CD4-positive, alpha-beta T cell (primary cell): ENCODE measurements at regions not wholly inside any gene's neighbourhood (a gene's known extent, or its start where the extent isn't known, plus 50 kb on each side); places are given as distances from the start of the nearest gene placed in this dataset.

Experiments
- ATAC-seq: fragments of 200-7000 bp; cut with Tn5 transposase; one replicate; pipeline ENCODE4 v1.10.0; 2022; ENCODE audit warnings: mild to moderate bottlenecking; ENCODE audit not compliant: poor library complexity
- CTCF ChIA-PET: fragments of 350-600 bp; sonication (Branson Sonifier 250); formaldehyde crosslinking; loops from one replicate; lab custom pipeline; 2021; ENCODE audit warnings: antibody characterized with exemption, inconsistent platforms; lab: Charles Lee
- POLR2A ChIA-PET: fragments of 350-600 bp; sonication (Branson Sonifier 250); formaldehyde crosslinking; loops from one replicate; lab custom pipeline; 2021; ENCODE audit warnings: antibody characterized with exemption, inconsistent platforms; lab: Charles Lee
- DNase-seq, 14 experiments: peaks; one replicate each; pipeline ENCODE4 v3.0.0-alpha.2; 2013 to 2020; ENCODE audit warnings: mixed read lengths in 2 of 14
- H3K27ac ChIP-seq, 2 donors: one replicate each; pipeline versions ENCODE4 v1.5.1 to v1.7.0; 2013; ENCODE audit warnings: low read length in 2 of 2, low read depth in 1 of 2, mild to moderate bottlenecking in 1 of 2
- H3K27me3 ChIP-seq, 2 experiments: 1 replicate in 1 of 2; 2 replicates in 1 of 2; pipeline versions ENCODE4 v1.6.1 to v1.7.0; 2013; ENCODE audit warnings: low read length in 2 of 2, control low read depth in 1 of 2, mild to moderate bottlenecking in 1 of 2, moderate library complexity in 1 of 2; ENCODE audit not compliant: insufficient read depth in 2 of 2, control insufficient read depth in 1 of 2
- H3K36me3 ChIP-seq: one replicate; pipeline ENCODE4 v1.6.1; 2013; ENCODE audit warnings: low read length, control low read depth; ENCODE audit not compliant: insufficient read depth
- H3K4me1 ChIP-seq: one replicate; pipeline ENCODE4 v1.6.1; 2013; ENCODE audit warnings: low read length, control low read depth; ENCODE audit not compliant: insufficient read depth
- H3K4me3 ChIP-seq: one replicate; pipeline ENCODE4 v1.5.1; 2013; ENCODE audit warnings: mild to moderate bottlenecking, low read length, moderate library complexity
- H3K9me3 ChIP-seq, 2 experiments: 1 replicate in 1 of 2; 2 replicates in 1 of 2; pipeline versions ENCODE4 v1.6.1 to v1.7.0; 2013; ENCODE audit warnings: low read length in 2 of 2, mild to moderate bottlenecking in 2 of 2, control low read depth in 1 of 2, moderate library complexity in 1 of 2; ENCODE audit not compliant: control insufficient read depth in 1 of 2, insufficient read depth in 1 of 2
- H3K27ac Mint-ChIP-seq: one replicate; pipeline ENCODE4 v1.8.0; 2020; ENCODE audit warnings: mixed read lengths
- H3K27me3 Mint-ChIP-seq: one replicate; pipeline ENCODE4 v1.8.0; 2021; ENCODE audit warnings: mixed read lengths
- H3K36me3 Mint-ChIP-seq: one replicate; pipeline ENCODE4 v1.8.0; 2021; ENCODE audit warnings: low read depth, mixed read lengths
- H3K4me1 Mint-ChIP-seq: one replicate; pipeline ENCODE4 v1.8.0; 2021; ENCODE audit warnings: low read depth, mixed read lengths
- H3K4me3 Mint-ChIP-seq: one replicate; pipeline ENCODE4 v1.8.0; 2020; ENCODE audit warnings: mild to moderate bottlenecking, mixed read lengths
- H3K9me3 Mint-ChIP-seq: one replicate; pipeline ENCODE4 v1.8.0; 2020; ENCODE audit warnings: mixed read lengths
- intact Hi-C, 2 experiments: fragments of 100-400 bp; cut with DNase I in 1 of 2; cut with micrococcal nuclease in 1 of 2; formaldehyde crosslinking; loops; one replicate each; pipeline versions ENCODE4 v1.15.1 to v1.9.0; 2023 to 2025; cut with DNase I, micrococcal nuclease
- TF ChIP-seq, protein P1 (sequence below): fragments of 200-600 bp; IDR thresholded peaks from one replicate; pipeline ENCODE4 v1.8.0; 2022; ENCODE audit warnings: antibody characterized with exemption, mild to moderate bottlenecking

- peaks cover 6% of the 10 kb centered on the region in 2 experiments for H3K27me3 ChIP-seq
- TF ChIP-seq, protein P1, sequence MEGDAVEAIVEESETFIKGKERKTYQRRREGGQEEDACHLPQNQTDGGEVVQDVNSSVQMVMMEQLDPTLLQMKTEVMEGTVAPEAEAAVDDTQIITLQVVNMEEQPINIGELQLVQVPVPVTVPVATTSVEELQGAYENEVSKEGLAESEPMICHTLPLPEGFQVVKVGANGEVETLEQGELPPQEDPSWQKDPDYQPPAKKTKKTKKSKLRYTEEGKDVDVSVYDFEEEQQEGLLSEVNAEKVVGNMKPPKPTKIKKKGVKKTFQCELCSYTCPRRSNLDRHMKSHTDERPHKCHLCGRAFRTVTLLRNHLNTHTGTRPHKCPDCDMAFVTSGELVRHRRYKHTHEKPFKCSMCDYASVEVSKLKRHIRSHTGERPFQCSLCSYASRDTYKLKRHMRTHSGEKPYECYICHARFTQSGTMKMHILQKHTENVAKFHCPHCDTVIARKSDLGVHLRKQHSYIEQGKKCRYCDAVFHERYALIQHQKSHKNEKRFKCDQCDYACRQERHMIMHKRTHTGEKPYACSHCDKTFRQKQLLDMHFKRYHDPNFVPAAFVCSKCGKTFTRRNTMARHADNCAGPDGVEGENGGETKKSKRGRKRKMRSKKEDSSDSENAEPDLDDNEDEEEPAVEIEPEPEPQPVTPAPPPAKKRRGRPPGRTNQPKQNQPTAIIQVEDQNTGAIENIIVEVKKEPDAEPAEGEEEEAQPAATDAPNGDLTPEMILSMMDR, result no peak
- no peaks in the 10 kb centered on the region for H3K9me3 ChIP-seq
- no peaks in the 10 kb centered on the region for H3K4me1 Mint-ChIP-seq
- peaks cover 21% of the 10 kb centered on the region for H3K27me3 Mint-ChIP-seq
- H3K27ac Mint-ChIP-seq, result no peak overlapping the region
- POLR2A ChIA-PET, result no interaction called here
- H3K4me3 ChIP-seq, result no peak overlapping the region
- intact Hi-C loops, result no loop called here
- ATAC-seq (no peak), DNase-seq (no peak)
- H3K27ac ChIP-seq, result no peak overlapping the region
- H3K9me3 Mint-ChIP-seq, result no peaks in the 10 kb centered on the region
- CTCF ChIA-PET, result no interaction called here
- no peaks in the 10 kb centered on the region for H3K36me3 ChIP-seq
- no peaks in the 10 kb centered on the region for H3K4me1 ChIP-seq
- no peaks in the 10 kb centered on the region for H3K36me3 Mint-ChIP-seq
- no peak overlapping the region for H3K4me3 Mint-ChIP-seq
Observed at GRCh38 chr2:237218756-237219155, 133.1 kb downstream of the COPS8 start.

DNA sequence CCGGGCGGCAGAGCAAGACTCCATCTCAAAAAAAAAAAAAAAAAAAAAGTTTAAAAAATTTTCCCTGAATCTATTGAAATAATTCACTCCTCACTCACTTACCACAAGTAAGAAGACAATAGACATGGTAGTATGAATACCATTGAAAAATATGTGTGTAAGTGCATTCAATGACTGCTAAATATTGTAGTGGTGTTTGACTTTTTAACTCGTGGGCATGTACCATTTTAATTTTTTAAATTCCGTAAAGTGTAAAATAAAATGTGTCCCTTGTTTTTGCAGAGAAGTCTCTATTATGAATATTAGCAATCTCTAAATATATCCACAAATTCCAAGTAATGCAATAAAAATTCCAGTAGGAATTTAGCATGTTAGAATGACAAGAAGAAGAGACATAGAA, 134.1 kb downstream of the COPS8 start:
- TF ChIP-seq, protein P1, result no peak
- H3K27ac ChIP-seq, result no peak overlapping the region

GRCh38 chr2:237221443-237221842, 135.8 kb downstream of the COPS8 start:
- H3K9me3 ChIP-seq, result no peaks in the 10 kb centered on the region
- DNase-seq (no peak), ATAC-seq (no peak)
- TF ChIP-seq, protein P1, result no peak
- ChIA-PET CTCF (no interaction called here), POLR2A (no interaction called here)
- Mint-ChIP-seq H3K27ac (no peak overlapping the region), H3K9me3 (no peaks in the 10 kb centered on the region), H3K4me1 (no peaks in the 10 kb centered on the region), H3K36me3 (no peaks in the 10 kb centered on the region), H3K4me3 (no peak overlapping the region), H3K27me3 (peaks cover 31% of the 10 kb centered on the region)
- H3K4me1 ChIP-seq, result no peaks in the 10 kb centered on the region
- no peak overlapping the region for H3K27ac ChIP-seq
- intact Hi-C loops, result no loop called here
- H3K36me3 ChIP-seq, result no peaks in the 10 kb centered on the region
- H3K4me3 ChIP-seq, result no peak overlapping the region
- peaks cover 6% of the 10 kb centered on the region in 2 experiments for H3K27me3 ChIP-seq

More for the DNA sequence above, 134.1 kb downstream of the COPS8 start:
- H3K4me1 Mint-ChIP-seq, result no peaks in the 10 kb centered on the region
- ChIA-PET CTCF (no interaction called here), POLR2A (no interaction called here)
- DNase-seq (no peak), ATAC-seq (no peak)
- no peaks in the 10 kb centered on the region for H3K36me3 Mint-ChIP-seq
- H3K27ac Mint-ChIP-seq, result no peak overlapping the region
- H3K9me3 ChIP-seq, result no peaks in the 10 kb centered on the region
- H3K36me3 ChIP-seq, result no peaks in the 10 kb centered on the region
- no peaks in the 10 kb centered on the region for H3K4me1 ChIP-seq
- peaks cover 26% of the 10 kb centered on the region for H3K27me3 Mint-ChIP-seq
- no peak overlapping the region for H3K4me3 ChIP-seq
- intact Hi-C loops, result no loop called here
- peaks cover 6% of the 10 kb centered on the region in 2 experiments for H3K27me3 ChIP-seq
- no peaks in the 10 kb centered on the region for H3K9me3 Mint-ChIP-seq
- no peak overlapping the region for H3K4me3 Mint-ChIP-seq
